MM.1S (cell line): ENCODE measurements at regions not wholly inside any gene's neighbourhood (a gene's known extent, or its start where the extent isn't known, plus 50 kb on each side); places are given as distances from the start of the nearest gene placed in this dataset.

Source experiments
- DNase-seq: peaks from one replicate; pipeline ENCODE4 v3.0.0-alpha.2; 2015
- H2AFZ ChIP-seq: fragments of 300-600 bp; sonication (generic); 2 replicates; pipeline ENCODE4 v1.6.0; 2016; ENCODE audit warnings: antibody characterized with exemption, low read length
- H3F3A ChIP-seq: fragments of 300-600 bp; sonication (generic); 2 replicates; pipeline ENCODE4 v1.6.1; 2016; ENCODE audit warnings: mild to moderate bottlenecking, antibody characterized with exemption, low read length, moderate library complexity, mixed read lengths; ENCODE audit not compliant: insufficient read depth
- H3K27ac ChIP-seq: fragments of 300-600 bp; sonication (generic); 2 replicates; pipeline ENCODE4 v1.5.1; 2016; ENCODE audit warnings: mild to moderate bottlenecking, low read length
- H3K27me3 ChIP-seq: fragments of 300-600 bp; sonication (generic); replicated peaks from 2 replicates; pipeline ENCODE4 v1.6.0; 2016; ENCODE audit warnings: low read length; ENCODE audit not compliant: insufficient read depth
- H3K36me3 ChIP-seq: fragments of 300-600 bp; sonication (generic); replicated peaks from 2 replicates; pipeline ENCODE4 v1.6.1; 2016; ENCODE audit warnings: mild to moderate bottlenecking, low read length, mixed read lengths; ENCODE audit not compliant: insufficient read depth
- H3K4me1 ChIP-seq: fragments of 300-600 bp; sonication (generic); 2 replicates; pipeline ENCODE4 v1.6.1; 2016; ENCODE audit warnings: low read length, mixed read lengths
- H3K4me2 ChIP-seq: fragments of 300-600 bp; sonication (generic); 2 replicates; pipeline ENCODE4 v1.6.0; 2016; ENCODE audit warnings: low read depth, low read length
- H3K4me3 ChIP-seq: fragments of 300-600 bp; sonication (generic); 2 replicates; pipeline ENCODE4 v1.5.1; 2016; ENCODE audit warnings: low read length, mixed read lengths
- H3K79me2 ChIP-seq: fragments of 300-600 bp; sonication (generic); 2 replicates; pipeline ENCODE4 v1.6.1; 2016; ENCODE audit warnings: mixed run types, low read length, mixed read lengths
- H3K9ac ChIP-seq: fragments of 300-600 bp; sonication (generic); 2 replicates; pipeline ENCODE4 v1.6.1; 2016; ENCODE audit warnings: low read length, mixed read lengths
- H3K9me2 ChIP-seq: fragments of 300-600 bp; sonication (generic); replicated peaks from 2 replicates; pipeline ENCODE4 v1.6.1; 2016; ENCODE audit warnings: mild to moderate bottlenecking, low read length, mixed read lengths; ENCODE audit not compliant: insufficient read depth
- H3K9me3 ChIP-seq: fragments of 300-600 bp; sonication (generic); replicated peaks from 2 replicates; pipeline ENCODE4 v1.6.1; 2016; ENCODE audit warnings: mild to moderate bottlenecking, low read length, mixed read lengths; ENCODE audit not compliant: insufficient read depth
- H4K20me1 ChIP-seq: fragments of 300-600 bp; sonication (generic); 2 replicates; pipeline ENCODE4 v1.6.1; 2016; ENCODE audit warnings: mild to moderate bottlenecking, low read length, moderate library complexity, mixed read lengths; ENCODE audit not compliant: insufficient read depth
- CTCF ChIP-seq: fragments of 300-600 bp; sonication (generic); IDR thresholded peaks from 2 replicates; pipeline ENCODE4 v1.5.1; 2016; ENCODE audit warnings: antibody characterized with exemption, low read length, mixed read lengths
- EZH2 ChIP-seq: fragments of 300-600 bp; sonication (generic); optimal IDR thresholded peaks from 2 replicates; pipeline ENCODE3; 2017; ENCODE audit warnings: low read depth, mild to moderate bottlenecking, antibody characterized with exemption, low read length, mixed read lengths
- EZH2phosphoT487 ChIP-seq: fragments of 300-600 bp; sonication (generic); IDR thresholded peaks from 2 replicates; pipeline ENCODE4 v1.6.1; 2018; ENCODE audit warnings: antibody characterized with exemption, low read length

- H3K27me3 ChIP-seq, result no peaks in the 10 kb centered on the region
- no peaks in the 10 kb centered on the region for H3K9me2 ChIP-seq
- no peaks in the 10 kb centered on the region for H3K9me3 ChIP-seq
- H3K36me3 ChIP-seq, result no peaks in the 10 kb centered on the region
- H3F3A ChIP-seq, result no peaks in the 10 kb centered on the region
- H3K4me1 ChIP-seq, result no peaks in the 10 kb centered on the region
- no peak overlapping the region for H2AFZ ChIP-seq
- H3K79me2 ChIP-seq, result no peaks in the 10 kb centered on the region
- H3K27ac ChIP-seq, result no peak overlapping the region
- no peak overlapping the region for H3K4me2 ChIP-seq
- H3K4me3 ChIP-seq, result no peak overlapping the region
- no peak for DNase-seq
- TF ChIP-seq EZH2phosphoT487, result no peak
- no peak for TF ChIP-seq EZH2
- no peak for TF ChIP-seq CTCF
- H4K20me1 ChIP-seq, result no peaks in the 10 kb centered on the region
- no peak overlapping the region for H3K9ac ChIP-seq
These were observed 461.4 kb upstream of the USP15 start for GRCh38 chr12:61798778-61799177.

- no peak for DNase-seq
- Histone ChIP-seq H3K9ac (no peak overlapping the region), H3K27me3 (no peaks in the 10 kb centered on the region), H4K20me1 (no peaks in the 10 kb centered on the region), H3K9me3 (no peaks in the 10 kb centered on the region), H3K36me3 (no peaks in the 10 kb centered on the region), H3K79me2 (no peaks in the 10 kb centered on the region), H3K4me1 (no peaks in the 10 kb centered on the region), H3K27ac (no peak overlapping the region), H2AFZ (no peak overlapping the region), H3F3A (no peaks in the 10 kb centered on the region), H3K4me2 (no peak overlapping the region), H3K4me3 (no peak overlapping the region), H3K9me2 (no peaks in the 10 kb centered on the region)
- TF ChIP-seq CTCF, result no peak
- TF ChIP-seq EZH2phosphoT487, result no peak
- no peak for TF ChIP-seq EZH2
These were observed 455.9 kb upstream of the USP15 start for GRCh38 chr12:61804301-61804700.

GRCh38 chr12:61808856-61809255, 451.3 kb upstream of the USP15 start:
- Histone ChIP-seq H3F3A (no peaks in the 10 kb centered on the region), H3K4me3 (no peak overlapping the region), H3K36me3 (no peaks in the 10 kb centered on the region), H3K9me2 (no peaks in the 10 kb centered on the region), H4K20me1 (no peaks in the 10 kb centered on the region), H3K4me2 (no peak overlapping the region), H3K9ac (no peak overlapping the region), H3K79me2 (no peaks in the 10 kb centered on the region), H3K27me3 (no peaks in the 10 kb centered on the region), H3K9me3 (no peaks in the 10 kb centered on the region), H2AFZ (no peak overlapping the region), H3K4me1 (no peaks in the 10 kb centered on the region), H3K27ac (no peak overlapping the region)
- DNase-seq, result no peak
- no peak for TF ChIP-seq EZH2
- TF ChIP-seq EZH2phosphoT487, result no peak
- no peak for TF ChIP-seq CTCF
